Renal pelvis (tissue), 1 donor: ENCODE measurements at regions not wholly inside any gene's neighbourhood (a gene's known extent, or its start where the extent isn't known, plus 50 kb on each side); places are given as distances from the start of the nearest gene placed in this dataset.
"Not testable (repeated sequence)": the region's sequence is repeated elsewhere in the genome, so short reads cannot be mapped to it uniquely, and the experiment has no call there.

ENCODE experiments used
- DNase-seq: peaks from one replicate; pipeline ENCODE4 v3.0.0-alpha.2; 2013

GRCh38 chr3:25151903-25152295 lies 276.2 kb upstream of the RARB start:
- DNase-seq, result no peak

GRCh38 chr3:25153136-25153535 lies 274.9 kb upstream of the RARB start:
- no peak for DNase-seq

- DNase-seq, result no peak
These were observed 274.5 kb upstream of the RARB start for GRCh38 chr3:25153561-25153960.

GRCh38 chr3:25155652-25156471 lies 272.2 kb upstream of the RARB start:
- DNase-seq, result no peak

- no peak for DNase-seq
These were observed 271.4 kb upstream of the RARB start for GRCh38 chr3:25156626-25157025.

- DNase-seq, result no peak
These were observed 262.8 kb upstream of the RARB start for GRCh38 chr3:25165306-25165705.

GRCh38 chr3:25166016-25166415 lies 262.0 kb upstream of the RARB start:
- no peak for DNase-seq

GRCh38 chr3:25169151-25169550 lies 258.9 kb upstream of the RARB start:
- no peak for DNase-seq

- DNase-seq, result no peak
These were observed 258.0 kb upstream of the RARB start for GRCh38 chr3:25170021-25170420.

GRCh38 chr3:25171118-25171807 lies 256.8 kb upstream of the RARB start:
- no peak for DNase-seq

GRCh38 chr3:25171897-25172296 lies 256.2 kb upstream of the RARB start:
- no peak for DNase-seq

GRCh38 chr3:25173606-25174005 lies 254.5 kb upstream of the RARB start:
- DNase-seq, result peak; percentile 72

- DNase-seq, result no peak
These were observed 253.8 kb upstream of the RARB start for GRCh38 chr3:25174251-25174650.

- DNase-seq, result no peak
These were observed 251.0 kb upstream of the RARB start for GRCh38 chr3:25177041-25177440.

GRCh38 chr3:25178672-25179071 lies 249.4 kb upstream of the RARB start:
- no peak for DNase-seq

- no peak for DNase-seq
These were observed 247.0 kb upstream of the RARB start for GRCh38 chr3:25181096-25181495.

- no peak for DNase-seq
These were observed 245.3 kb upstream of the RARB start for GRCh38 chr3:25182794-25183193.

GRCh38 chr3:25184641-25185250 lies 243.3 kb upstream of the RARB start:
- DNase-seq, result no peak

GRCh38 chr3:25191673-25192072 lies 236.4 kb upstream of the RARB start:
- no peak for DNase-seq

GRCh38 chr3:25199567-25199966 lies 228.5 kb upstream of the RARB start:
- not testable (repeated sequence) for DNase-seq

- DNase-seq, result no peak
These were observed 215.3 kb upstream of the RARB start for GRCh38 chr3:25212736-25213135.

- no peak for DNase-seq
These were observed 214.0 kb upstream of the RARB start for GRCh38 chr3:25214034-25214433.

- no peak for DNase-seq
These were observed 209.7 kb upstream of the RARB start for GRCh38 chr3:25218362-25218761.
